HCT116 (cell line): ENCODE measurements at regions not wholly inside any gene's neighbourhood (a gene's known extent, or its start where the extent isn't known, plus 50 kb on each side); places are given as distances from the start of the nearest gene placed in this dataset.

Source experiments
- CBX3 ChIP-seq: IDR thresholded peaks from 2 replicates; pipeline ENCODE4 v1.6.1; 2012; ENCODE audit warnings: low read depth
- TF ChIP-seq, protein P1 (sequence below), 3 experiments: fragments of 200-600 bp in 1 of 3; sonication (generic) in 1 of 3; IDR thresholded peaks in 2 of 3; conservative IDR thresholded peaks in 1 of 3; 2 replicates each; pipeline ENCODE4 v1.5.1; 2012 to 2017; ENCODE audit warnings: low read depth in 2 of 3, low read length in 2 of 3, antibody characterized with exemption in 1 of 3, borderline replicate concordance in 1 of 3, control low read depth in 1 of 3, mild to moderate bottlenecking in 1 of 3, mixed read lengths in 1 of 3, mixed run types in 1 of 3, moderate library complexity in 1 of 3; ENCODE audit not compliant: insufficient read depth in 1 of 3

DNA sequence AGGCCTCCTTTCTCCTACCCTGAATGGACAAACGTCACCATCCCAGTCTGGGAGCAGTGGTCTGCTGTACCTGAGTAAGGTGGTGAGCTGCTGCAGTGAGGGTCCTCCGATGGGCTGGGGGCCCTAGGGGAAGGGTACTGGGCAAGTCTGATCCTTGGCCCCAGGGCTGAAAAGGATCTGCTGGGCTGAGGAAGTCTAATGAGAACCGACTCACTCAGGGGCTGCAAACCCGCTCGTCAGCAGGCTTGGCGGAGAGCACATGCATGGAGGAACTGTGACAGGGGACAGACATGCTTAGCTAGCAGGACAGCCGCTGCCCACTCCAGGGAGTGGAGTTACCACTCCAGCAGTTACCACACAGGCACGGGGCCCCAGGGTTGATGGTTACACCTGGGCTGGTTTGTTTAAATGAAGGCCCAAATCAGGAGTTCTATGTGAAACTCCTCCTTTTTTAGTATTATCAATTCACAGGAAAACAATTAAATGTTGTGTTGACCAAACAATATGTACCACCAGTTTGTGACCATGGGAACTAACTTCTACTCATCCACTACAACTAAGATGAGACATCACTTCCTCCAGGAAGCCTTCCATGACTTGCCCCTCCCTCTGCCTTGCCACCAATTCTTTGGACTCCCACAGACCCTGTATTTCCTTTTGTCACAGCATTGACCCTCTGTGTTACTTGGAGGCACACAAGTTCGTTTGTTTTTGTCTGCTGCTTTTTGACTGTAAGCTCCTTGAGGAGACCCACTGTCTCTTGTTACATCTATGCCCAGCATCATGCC, 56.1 kb upstream of the CPLX2 start:
- no peak for TF ChIP-seq CBX3
- TF ChIP-seq, protein P1, sequence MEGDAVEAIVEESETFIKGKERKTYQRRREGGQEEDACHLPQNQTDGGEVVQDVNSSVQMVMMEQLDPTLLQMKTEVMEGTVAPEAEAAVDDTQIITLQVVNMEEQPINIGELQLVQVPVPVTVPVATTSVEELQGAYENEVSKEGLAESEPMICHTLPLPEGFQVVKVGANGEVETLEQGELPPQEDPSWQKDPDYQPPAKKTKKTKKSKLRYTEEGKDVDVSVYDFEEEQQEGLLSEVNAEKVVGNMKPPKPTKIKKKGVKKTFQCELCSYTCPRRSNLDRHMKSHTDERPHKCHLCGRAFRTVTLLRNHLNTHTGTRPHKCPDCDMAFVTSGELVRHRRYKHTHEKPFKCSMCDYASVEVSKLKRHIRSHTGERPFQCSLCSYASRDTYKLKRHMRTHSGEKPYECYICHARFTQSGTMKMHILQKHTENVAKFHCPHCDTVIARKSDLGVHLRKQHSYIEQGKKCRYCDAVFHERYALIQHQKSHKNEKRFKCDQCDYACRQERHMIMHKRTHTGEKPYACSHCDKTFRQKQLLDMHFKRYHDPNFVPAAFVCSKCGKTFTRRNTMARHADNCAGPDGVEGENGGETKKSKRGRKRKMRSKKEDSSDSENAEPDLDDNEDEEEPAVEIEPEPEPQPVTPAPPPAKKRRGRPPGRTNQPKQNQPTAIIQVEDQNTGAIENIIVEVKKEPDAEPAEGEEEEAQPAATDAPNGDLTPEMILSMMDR (IDR thresholded peaks at IDR 0.05 in 2 of 3, conservative IDR thresholded peaks at IDR 0.05 in 1 of 3; ENCODE audit: borderline replicate concordance in 1 of 3, insufficient read depth in 1 of 3, low read depth in 2 of 3, low read length in 2 of 3), result no peak
